ENCODE measurements at regions not wholly inside any gene's neighbourhood (a gene's known extent, or its start where the extent isn't known, plus 50 kb on each side); places are given as distances from the start of the nearest gene placed in this dataset.

DNA sequence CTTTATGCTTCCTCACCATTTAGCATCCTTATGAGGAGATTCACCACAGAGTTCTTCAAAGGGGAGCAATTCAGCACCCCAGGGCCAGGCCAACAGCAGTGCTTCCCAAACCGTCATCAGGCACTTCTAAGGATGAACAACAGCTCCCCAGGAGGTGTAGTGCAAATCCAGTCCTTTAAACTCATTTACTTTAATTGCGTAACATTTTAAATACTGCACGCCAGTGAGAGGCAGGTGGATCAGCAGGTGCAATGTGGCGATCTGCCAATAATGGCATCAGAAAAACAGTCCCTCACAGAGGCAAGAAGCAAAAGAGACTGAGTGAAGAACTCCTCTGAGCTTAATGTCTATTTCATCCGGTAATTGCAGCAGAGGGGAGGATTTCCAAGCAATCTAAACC, 770.9 kb upstream of the FOXG1 start:
- no peak for TF ChIP-seq EZH2phosphoT487 (IDR thresholded peaks at IDR 0.05; ENCODE audit: insufficient read depth, low read depth)
- no peak for TF ChIP-seq EZH2 (IDR thresholded peaks at IDR 0.05; ENCODE audit: insufficient read depth, poor library complexity, severe bottlenecking)
